DLD1 (cell line): ENCODE measurements at regions not wholly inside any gene's neighbourhood (a gene's known extent, or its start where the extent isn't known, plus 50 kb on each side); places are given as distances from the start of the nearest gene placed in this dataset.

Experiments used
- in situ Hi-C: cut with HindIII; loops from 2 replicates; pipeline ENCODE4 v1.10.0; 2017; ENCODE audit warnings: low sequenced_read_pairs

GRCh38 chr4:179486570-179487335 is 2044.5 kb upstream of the AGA start:
- in situ Hi-C loops: no loop called here

GRCh38 chr4:179492260-179493080 is 2050.2 kb upstream of the AGA start:
- in situ Hi-C loops: no loop called here

GRCh38 chr4:179503976-179504375 is 2061.7 kb upstream of the AGA start:
- in situ Hi-C loops: no loop called here

- in situ Hi-C loops: no loop called here
Measured at GRCh38 chr4:179509489-179509888, 2067.3 kb upstream of the AGA start.

- in situ Hi-C loops: no loop called here
Measured at GRCh38 chr4:179521952-179522351, 2079.7 kb upstream of the AGA start.

- in situ Hi-C loops: no loop called here
Measured at GRCh38 chr4:179530958-179531357, 2088.7 kb upstream of the AGA start.

- in situ Hi-C loops: no loop called here
Measured at GRCh38 chr4:179536694-179537093, 2094.5 kb upstream of the AGA start.

- in situ Hi-C loops: no loop called here
Measured at GRCh38 chr4:179539641-179540040, 2097.4 kb upstream of the AGA start.

- in situ Hi-C loops: no loop called here
Measured at GRCh38 chr4:179543771-179544170, 2101.5 kb upstream of the AGA start.

- in situ Hi-C loops: no loop called here
Measured at GRCh38 chr4:179544496-179544895, 2102.3 kb upstream of the AGA start.

GRCh38 chr4:179552131-179552530 is 2109.9 kb upstream of the AGA start:
- in situ Hi-C loops: no loop called here

- in situ Hi-C loops: no loop called here
Measured at GRCh38 chr4:179563741-179564140, 2121.5 kb upstream of the AGA start.

GRCh38 chr4:179569549-179569948 is 2127.3 kb upstream of the AGA start:
- in situ Hi-C loops: no loop called here

GRCh38 chr4:179582164-179582905 is 2140.1 kb upstream of the AGA start:
- in situ Hi-C loops: no loop called here

GRCh38 chr4:179583221-179583620 is 2141.0 kb upstream of the AGA start:
- in situ Hi-C loops: no loop called here

GRCh38 chr4:179584101-179584500 is 2141.9 kb upstream of the AGA start:
- in situ Hi-C loops: no loop called here

GRCh38 chr4:179585761-179586160 is 2143.5 kb upstream of the AGA start:
- in situ Hi-C loops: no loop called here

- in situ Hi-C loops: no loop called here
Measured at GRCh38 chr4:179586460-179586859, 2144.2 kb upstream of the AGA start.

GRCh38 chr4:179595671-179596410 is 2153.6 kb upstream of the AGA start:
- in situ Hi-C loops: no loop called here

GRCh38 chr4:179596621-179597020 is 2154.4 kb upstream of the AGA start:
- in situ Hi-C loops: no loop called here

GRCh38 chr4:179597301-179597700 is 2155.1 kb upstream of the AGA start:
- in situ Hi-C loops: no loop called here
